Subcutaneous abdominal adipose tissue (tissue), 5 donors: ENCODE measurements at regions not wholly inside any gene's neighbourhood (a gene's known extent, or its start where the extent isn't known, plus 50 kb on each side); places are given as distances from the start of the nearest gene placed in this dataset.

Source experiments
- H3K27ac ChIP-seq: one replicate; pipeline ENCODE4 v1.7.0; 2013; ENCODE audit warnings: low read depth, mild to moderate bottlenecking, inconsistent platforms, low read length, moderate library complexity
- H3K27me3 ChIP-seq, 5 donors: one replicate each; pipeline ENCODE4 v1.7.0; 2013; ENCODE audit warnings: low read length in 5 of 5, inconsistent platforms in 1 of 5; ENCODE audit not compliant: control insufficient read depth in 5 of 5, insufficient read depth in 4 of 5
- H3K36me3 ChIP-seq, 5 donors: one replicate each; pipeline ENCODE4 v1.7.0; 2013; ENCODE audit warnings: low read length in 5 of 5; ENCODE audit not compliant: control insufficient read depth in 5 of 5, insufficient read depth in 5 of 5
- H3K4me1 ChIP-seq, 5 donors: one replicate each; pipeline ENCODE4 v1.7.0; 2013; ENCODE audit warnings: low read length in 5 of 5, mild to moderate bottlenecking in 3 of 5, moderate library complexity in 1 of 5; ENCODE audit not compliant: control insufficient read depth in 5 of 5, insufficient read depth in 5 of 5
- H3K4me3 ChIP-seq, 5 donors: one replicate each; pipeline ENCODE4 v1.7.0; 2013; ENCODE audit warnings: low read length in 5 of 5, low read depth in 1 of 5
- H3K9ac ChIP-seq, 5 donors: one replicate each; pipeline ENCODE4 v1.7.0; 2013; ENCODE audit warnings: low read length in 5 of 5, mild to moderate bottlenecking in 4 of 5, moderate library complexity in 3 of 5
- H3K9me3 ChIP-seq, 5 donors: one replicate each; pipeline ENCODE4 v1.7.0; 2013; ENCODE audit warnings: low read length in 5 of 5; ENCODE audit not compliant: control insufficient read depth in 5 of 5
- donor health status: healthy.
- donor health status: healthy.
- donor health status: healthy.
- donor health status: healthy.
- donor health status: healthy.

GRCh38 chr2:83085869-83086268, 1373.2 kb downstream of the SUCLG1 start:
- Histone ChIP-seq H3K9me3 (no peaks in the 10 kb centered on the region), H3K27me3 (no peaks in the 10 kb centered on the region), H3K9ac (no peak overlapping the region), H3K36me3 (no peaks in the 10 kb centered on the region), H3K4me1 (peaks cover 0 to 11% (median 0%) of the 10 kb centered on the region in 5 donors), H3K4me3 (no peak overlapping the region), H3K27ac (no peak overlapping the region)

- Histone ChIP-seq H3K4me3 (no peak overlapping the region), H3K27ac (no peak overlapping the region), H3K36me3 (no peaks in the 10 kb centered on the region), H3K27me3 (no peaks in the 10 kb centered on the region), H3K9me3 (no peaks in the 10 kb centered on the region), H3K4me1 (peaks cover 0 to 11% (median 0%) of the 10 kb centered on the region in 5 donors), H3K9ac (no peak overlapping the region)
Measured at GRCh38 chr2:83081826-83082690, 1377.0 kb downstream of the SUCLG1 start.

GRCh38 chr2:83079007-83079406, 1380.1 kb downstream of the SUCLG1 start:
- Histone ChIP-seq H3K27me3 (no peaks in the 10 kb centered on the region), H3K4me1 (peaks cover 0 to 17% (median 0%) of the 10 kb centered on the region in 5 donors), H3K36me3 (no peaks in the 10 kb centered on the region), H3K4me3 (no peak overlapping the region), H3K9ac (no peak overlapping the region), H3K27ac (no peak overlapping the region), H3K9me3 (no peaks in the 10 kb centered on the region)

GRCh38 chr2:83072767-83073166, 1386.3 kb downstream of the SUCLG1 start:
- H3K9ac ChIP-seq: no peak overlapping the region
- peaks cover 0 to 6% (median 0%) of the 10 kb centered on the region in 5 donors for H3K4me1 ChIP-seq
- no peaks in the 10 kb centered on the region for H3K27me3 ChIP-seq

GRCh38 chr2:83071914-83072313, 1387.2 kb downstream of the SUCLG1 start:
- H3K27me3 ChIP-seq: no peaks in the 10 kb centered on the region
- peaks cover 0 to 6% (median 0%) of the 10 kb centered on the region in 5 donors for H3K4me1 ChIP-seq
- no peaks in the 10 kb centered on the region for H3K36me3 ChIP-seq
- H3K9ac ChIP-seq: no peak overlapping the region
- no peak overlapping the region for H3K27ac ChIP-seq
- H3K9me3 ChIP-seq: no peaks in the 10 kb centered on the region
- no peak overlapping the region for H3K4me3 ChIP-seq

More at GRCh38 chr2:83072767-83073166, 1386.3 kb downstream of the SUCLG1 start:
- H3K36me3 ChIP-seq: no peaks in the 10 kb centered on the region
- H3K27ac ChIP-seq: no peak overlapping the region
- H3K4me3 ChIP-seq: no peak overlapping the region
- H3K9me3 ChIP-seq: no peaks in the 10 kb centered on the region

- Histone ChIP-seq H3K27me3 (no peaks in the 10 kb centered on the region), H3K9me3 (no peaks in the 10 kb centered on the region), H3K36me3 (no peaks in the 10 kb centered on the region), H3K9ac (no peak overlapping the region), H3K4me3 (no peak overlapping the region), H3K27ac (no peak overlapping the region), H3K4me1 (peaks cover 0 to under 1% (median 0%) of the 10 kb centered on the region in 5 donors)
Measured at GRCh38 chr2:83071352-83071751, 1387.7 kb downstream of the SUCLG1 start.

- no peak overlapping the region for H3K27ac ChIP-seq
- no peaks in the 10 kb centered on the region for H3K36me3 ChIP-seq
- H3K4me1 ChIP-seq: no peaks in the 10 kb centered on the region
- no peak overlapping the region for H3K9ac ChIP-seq
- H3K4me3 ChIP-seq: no peak overlapping the region
- H3K9me3 ChIP-seq: no peaks in the 10 kb centered on the region
- H3K27me3 ChIP-seq: no peaks in the 10 kb centered on the region
Measured at GRCh38 chr2:83069724-83070123, 1389.4 kb downstream of the SUCLG1 start.

GRCh38 chr2:83068714-83069113, 1390.4 kb downstream of the SUCLG1 start:
- Histone ChIP-seq H3K27ac (no peak overlapping the region), H3K4me1 (no peaks in the 10 kb centered on the region), H3K4me3 (no peak overlapping the region), H3K36me3 (no peaks in the 10 kb centered on the region), H3K9me3 (no peaks in the 10 kb centered on the region), H3K27me3 (no peaks in the 10 kb centered on the region), H3K9ac (no peak overlapping the region)

GRCh38 chr2:83067947-83068346, 1391.1 kb downstream of the SUCLG1 start:
- H3K4me1 ChIP-seq: no peaks in the 10 kb centered on the region
- no peak overlapping the region for H3K27ac ChIP-seq
- H3K9ac ChIP-seq: no peak overlapping the region
- no peaks in the 10 kb centered on the region for H3K27me3 ChIP-seq
- H3K9me3 ChIP-seq: no peaks in the 10 kb centered on the region
- no peak overlapping the region for H3K4me3 ChIP-seq
- no peaks in the 10 kb centered on the region for H3K36me3 ChIP-seq

GRCh38 chr2:83063933-83064332, 1395.1 kb downstream of the SUCLG1 start:
- H3K9me3 ChIP-seq: no peaks in the 10 kb centered on the region
- no peaks in the 10 kb centered on the region for H3K4me1 ChIP-seq
- no peak overlapping the region for H3K4me3 ChIP-seq
- no peaks in the 10 kb centered on the region for H3K27me3 ChIP-seq
- H3K9ac ChIP-seq: no peak overlapping the region
- no peaks in the 10 kb centered on the region for H3K36me3 ChIP-seq
- no peak overlapping the region for H3K27ac ChIP-seq
